SW480 (cell line): ENCODE measurements at regions not wholly inside any gene's neighbourhood (a gene's known extent, or its start where the extent isn't known, plus 50 kb on each side); places are given as distances from the start of the nearest gene placed in this dataset.
"Not testable (repeated sequence)": the region's sequence is repeated elsewhere in the genome, so short reads cannot be mapped to it uniquely, and the experiment has no call there.

Source experiments
- DNase-seq: peaks from one replicate; pipeline ENCODE4 v3.0.0-alpha.2; 2016; ENCODE audit warnings: low spot score

DNA sequence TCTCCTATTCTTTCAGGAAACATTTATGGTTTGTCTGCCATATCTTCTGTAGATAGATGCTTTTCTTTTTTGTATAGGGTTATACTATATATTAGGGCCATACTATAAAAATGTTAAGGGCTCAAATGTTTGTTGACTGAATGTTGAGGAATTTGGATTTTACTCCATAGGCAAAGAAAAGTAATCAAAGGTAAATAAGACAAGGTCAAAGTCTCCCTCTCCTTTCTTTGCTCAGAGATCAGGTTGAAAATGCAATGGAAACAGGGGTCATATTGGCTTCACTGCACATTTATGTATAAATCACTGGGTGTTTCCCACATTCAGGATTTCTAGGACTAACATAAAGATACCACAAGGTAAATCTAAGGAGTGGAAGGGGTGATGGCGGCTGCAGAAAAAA lies 291.4 kb upstream of the FZD8 start:
- DNase-seq: no peak

GRCh38 chr10:35929962-35930361 lies 287.9 kb upstream of the FZD8 start:
- DNase-seq: not testable (repeated sequence)

- no peak for DNase-seq
These were observed 286.7 kb upstream of the FZD8 start for GRCh38 chr10:35928748-35929147.

DNA sequence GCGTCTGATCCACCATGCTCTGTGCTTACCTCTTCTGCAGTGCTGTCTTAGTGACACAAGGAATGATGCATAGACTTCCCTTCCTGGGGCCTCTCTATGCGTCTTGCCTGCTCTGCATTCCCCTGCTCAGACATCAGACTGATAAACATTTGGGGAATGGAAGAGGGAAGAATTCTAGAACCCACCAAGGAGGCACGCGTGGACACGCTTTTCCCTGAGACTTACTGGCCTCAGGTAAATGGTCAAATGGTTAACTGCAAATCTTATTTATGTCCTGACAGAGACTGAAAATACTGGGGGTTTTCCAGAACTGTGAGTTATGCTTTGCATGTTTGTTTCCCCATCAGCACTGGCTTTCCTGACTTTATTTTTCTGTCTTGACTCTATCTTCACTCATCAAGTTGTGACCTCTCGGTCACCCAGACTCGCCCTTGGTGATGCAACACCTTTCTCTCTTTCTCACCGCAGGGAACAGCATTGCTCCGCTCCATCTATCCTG lies 285.9 kb upstream of the FZD8 start:
- DNase-seq: no peak

GRCh38 chr10:35927341-35927740 lies 285.2 kb upstream of the FZD8 start:
- DNase-seq: no peak

DNA sequence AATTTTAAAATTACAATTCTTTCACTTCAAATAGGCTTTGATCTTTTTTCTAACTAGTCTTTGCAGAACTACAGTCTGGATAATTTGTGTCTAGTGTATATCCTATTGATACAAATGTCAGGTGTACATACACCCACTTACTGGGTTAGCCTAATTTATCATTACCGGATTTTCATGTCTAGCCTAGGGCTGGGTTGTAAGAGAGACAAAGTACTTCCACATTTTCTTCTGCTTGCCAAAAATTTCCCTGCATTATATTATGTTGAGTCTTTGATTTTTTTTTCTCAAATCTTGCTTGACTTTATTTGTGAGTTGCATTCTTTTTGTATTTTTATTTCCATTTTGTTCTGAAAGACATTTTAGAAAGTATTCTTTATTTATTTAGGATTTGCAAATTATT lies 284.8 kb upstream of the FZD8 start:
- no peak for DNase-seq

DNA sequence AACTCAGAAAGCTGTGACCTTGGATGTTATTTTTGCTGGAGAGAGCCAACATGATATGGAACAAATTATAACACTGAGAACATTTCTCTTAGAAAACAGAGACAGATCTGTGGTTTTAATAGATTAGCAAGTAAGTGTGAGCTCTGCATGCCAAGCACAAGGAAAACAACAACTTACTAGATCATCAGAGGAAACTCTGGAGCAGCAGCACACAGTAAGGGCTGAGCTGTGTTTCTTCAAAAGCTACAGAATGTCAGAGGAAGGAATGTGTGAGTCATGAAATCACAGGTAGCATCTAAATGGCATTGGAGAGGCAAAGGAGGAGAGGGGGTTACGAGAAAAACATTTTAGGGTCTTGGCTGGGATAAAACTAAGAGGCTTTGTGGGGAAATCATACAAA lies 283.4 kb upstream of the FZD8 start:
- DNase-seq: no peak

DNA sequence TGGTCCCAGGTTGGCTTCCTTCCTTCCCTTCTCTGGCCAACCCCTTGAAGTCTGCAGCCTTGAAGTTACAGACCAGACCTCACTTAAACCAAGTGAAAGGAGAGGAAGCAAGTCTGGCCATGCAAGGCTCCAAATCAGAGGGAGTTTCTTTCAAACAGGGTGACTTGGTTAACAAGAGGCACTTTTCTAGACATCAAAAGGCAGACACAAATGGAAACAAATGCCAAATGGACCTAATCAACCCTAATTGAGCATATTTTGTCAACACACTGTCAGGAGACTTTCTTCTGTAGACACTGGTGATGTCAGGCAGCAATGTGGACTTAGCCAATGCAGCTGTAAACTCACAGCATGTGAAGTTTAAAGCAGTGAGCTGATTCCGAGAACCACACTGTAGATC lies 282.7 kb upstream of the FZD8 start:
- DNase-seq: no peak

- DNase-seq: no peak
These were observed 280.9 kb upstream of the FZD8 start for GRCh38 chr10:35922876-35923600.

DNA sequence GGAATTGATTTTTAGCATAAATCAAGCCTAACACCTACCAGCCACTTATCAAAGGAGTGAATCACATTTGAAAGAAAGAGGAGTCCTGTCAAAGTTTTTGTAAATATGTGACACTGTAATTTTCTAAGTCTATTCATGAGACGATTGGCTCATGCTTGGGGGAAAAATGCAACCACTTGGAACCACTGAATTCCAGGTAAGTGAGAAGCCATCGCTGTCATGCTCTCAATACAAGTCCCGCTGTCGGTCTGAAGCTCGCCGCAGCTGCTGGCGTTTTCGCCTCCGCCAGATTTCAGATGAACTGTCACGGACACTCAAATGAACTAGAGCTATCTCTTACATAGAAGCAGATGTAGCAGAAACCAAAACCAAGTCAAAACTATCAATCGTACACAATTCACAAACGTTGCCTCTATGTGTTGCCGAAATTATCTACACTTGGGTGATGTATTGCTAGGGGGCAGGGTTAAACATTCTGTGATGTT lies 279.8 kb upstream of the FZD8 start:
- DNase-seq: no peak

DNA sequence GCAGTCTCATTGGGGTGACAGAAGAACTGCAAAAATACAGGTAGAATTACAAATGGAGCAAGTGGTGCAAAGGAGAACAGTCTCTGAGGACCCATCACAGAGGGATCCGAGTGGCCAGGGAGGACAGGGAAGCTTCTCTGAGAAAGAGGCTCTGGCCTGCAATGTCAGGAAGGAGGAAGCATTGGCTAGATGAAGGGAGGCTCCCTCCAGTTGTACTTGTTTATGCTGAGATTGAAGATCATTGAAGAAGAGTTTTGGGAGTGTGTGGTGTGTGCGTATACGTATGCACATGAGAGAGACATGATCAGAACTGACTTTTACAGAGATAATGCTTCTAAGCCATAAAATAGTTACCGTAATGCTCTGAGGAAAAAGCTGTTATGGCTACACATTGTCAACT lies 274.7 kb upstream of the FZD8 start:
- DNase-seq: no peak

DNA sequence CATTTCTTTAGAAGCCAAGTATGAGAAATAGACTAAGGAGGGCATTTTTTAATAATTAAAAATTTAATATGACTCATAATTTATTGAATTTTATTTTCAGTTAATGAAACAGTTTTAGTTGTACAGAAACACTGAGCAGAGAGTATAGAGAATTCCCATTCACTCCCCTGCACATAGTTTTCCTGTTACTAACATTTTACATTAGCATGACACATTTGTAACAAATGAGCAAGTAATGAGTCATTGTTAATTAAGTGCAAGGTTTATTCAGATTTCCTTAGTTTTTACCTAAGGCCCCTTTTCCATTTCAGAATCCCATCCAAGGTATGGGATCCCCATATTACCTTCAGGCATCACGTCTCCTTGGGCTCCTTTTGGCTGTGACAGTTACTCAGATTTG lies 271.5 kb upstream of the FZD8 start:
- no peak for DNase-seq

GRCh38 chr10:35912615-35913569 lies 270.8 kb upstream of the FZD8 start:
- no peak for DNase-seq

DNA sequence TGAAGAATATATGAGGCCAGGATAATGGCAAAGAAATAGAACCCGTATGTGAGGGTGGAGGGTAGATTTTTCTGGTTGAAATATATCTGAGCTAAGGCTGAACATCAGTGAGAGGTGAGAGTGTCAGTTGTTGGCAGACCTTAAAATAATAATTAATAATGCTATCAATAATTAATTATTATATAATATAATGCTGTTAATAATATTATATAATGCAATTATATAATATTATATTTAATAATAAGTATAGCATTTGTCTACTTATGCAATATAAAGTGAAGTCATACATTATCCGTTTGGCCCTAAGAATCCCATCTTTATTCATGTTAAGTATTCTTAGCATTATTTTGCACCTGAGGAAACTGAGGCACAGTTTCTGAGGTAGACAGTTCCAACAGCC lies 269.9 kb upstream of the FZD8 start:
- no peak for DNase-seq

DNA sequence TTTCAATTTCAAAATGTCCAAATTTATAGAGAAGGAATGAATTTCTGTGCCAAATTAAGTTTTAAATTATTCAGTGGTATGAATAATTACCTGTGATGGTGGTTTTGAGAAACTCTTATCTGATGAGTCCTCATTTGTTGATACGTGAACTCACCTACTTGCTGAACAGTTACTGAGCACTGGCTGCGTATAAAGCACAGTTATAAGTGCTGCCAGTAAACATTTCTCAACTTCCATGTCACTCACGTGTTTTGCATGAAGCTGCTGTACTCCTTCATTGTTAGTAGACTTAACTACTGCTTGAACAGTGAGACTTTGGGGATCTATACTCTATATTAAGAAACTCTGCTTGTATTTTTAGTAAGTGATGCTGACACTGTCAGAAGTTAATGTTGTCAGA lies 269.1 kb upstream of the FZD8 start:
- no peak for DNase-seq

DNA sequence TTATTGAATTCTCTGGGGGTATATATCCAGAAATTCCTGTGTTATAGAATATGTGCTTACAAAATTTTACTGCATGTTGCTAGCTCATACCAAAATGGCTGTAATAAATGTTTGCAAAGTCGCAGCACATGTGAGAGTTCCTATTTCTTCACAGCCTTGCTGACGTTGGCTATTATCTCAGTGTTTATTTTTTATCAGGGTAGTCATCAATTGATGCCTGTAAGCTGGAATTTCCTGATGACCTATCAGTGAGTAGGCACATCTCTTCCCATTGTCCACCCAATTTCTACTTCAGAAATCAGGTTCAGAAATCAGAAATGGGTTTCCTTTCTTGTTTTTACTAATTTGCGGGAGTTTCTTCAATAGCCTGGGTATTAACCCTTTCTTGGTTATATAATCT lies 268.1 kb upstream of the FZD8 start:
- DNase-seq: no peak

GRCh38 chr10:35909121-35909720 lies 267.1 kb upstream of the FZD8 start:
- DNase-seq: no peak

- DNase-seq: no peak
These were observed 266.4 kb upstream of the FZD8 start for GRCh38 chr10:35908451-35908850.

- no peak for DNase-seq
These were observed 265.5 kb upstream of the FZD8 start for GRCh38 chr10:35907548-35907947.

GRCh38 chr10:35906155-35906554 lies 264.1 kb upstream of the FZD8 start:
- DNase-seq: no peak

GRCh38 chr10:35903021-35903420 lies 260.9 kb upstream of the FZD8 start:
- DNase-seq: no peak

- no peak for DNase-seq
These were observed 256.8 kb upstream of the FZD8 start for GRCh38 chr10:35898716-35899440.
